GM19328 (cell line): ENCODE measurements at regions not wholly inside any gene's neighbourhood (a gene's known extent, or its start where the extent isn't known, plus 50 kb on each side); places are given as distances from the start of the nearest gene placed in this dataset.
"Not testable (repeated sequence)": the region's sequence is repeated elsewhere in the genome, so short reads cannot be mapped to it uniquely, and the experiment has no call there.

ENCODE experiments used
- ATAC-seq: cut with Tn5 transposase; IDR thresholded peaks from one replicate; pipeline ENCODE4 v1.9.1; 2021; ENCODE audit warnings: mild to moderate bottlenecking, moderate library complexity; ENCODE audit not compliant: unreplicated experiment

GRCh38 chr5:27463446-27464149 is 425.2 kb upstream of the CDH9 start:
- no peak for ATAC-seq

GRCh38 chr5:27462936-27463335 is 424.6 kb upstream of the CDH9 start:
- ATAC-seq: no peak

GRCh38 chr5:27458287-27458686 is 419.9 kb upstream of the CDH9 start:
- ATAC-seq: no peak

GRCh38 chr5:27451377-27451776 is 413.0 kb upstream of the CDH9 start:
- no peak for ATAC-seq

GRCh38 chr5:27450607-27451006 is 412.2 kb upstream of the CDH9 start:
- ATAC-seq: no peak

- not testable (repeated sequence) for ATAC-seq
Observed at GRCh38 chr5:27439383-27439782, 401.0 kb upstream of the CDH9 start.

- no peak for ATAC-seq
Observed at GRCh38 chr5:27437594-27438200, 399.3 kb upstream of the CDH9 start.

GRCh38 chr5:27434335-27434734 is 395.9 kb upstream of the CDH9 start:
- no peak for ATAC-seq

- no peak for ATAC-seq
Observed at GRCh38 chr5:27414099-27414498, 375.7 kb upstream of the CDH9 start.

- no peak for ATAC-seq
Observed at GRCh38 chr5:27412384-27412783, 374.0 kb upstream of the CDH9 start.

GRCh38 chr5:27406020-27406419 is 367.6 kb upstream of the CDH9 start:
- no peak for ATAC-seq

GRCh38 chr5:27403243-27403882 is 365.0 kb upstream of the CDH9 start:
- no peak for ATAC-seq

GRCh38 chr5:27402828-27403227 is 364.4 kb upstream of the CDH9 start:
- no peak for ATAC-seq

GRCh38 chr5:27396998-27397397 is 358.6 kb upstream of the CDH9 start:
- ATAC-seq: no peak

GRCh38 chr5:27392716-27393115 is 354.3 kb upstream of the CDH9 start:
- ATAC-seq: no peak

GRCh38 chr5:27389696-27390095 is 351.3 kb upstream of the CDH9 start:
- no peak for ATAC-seq

- ATAC-seq: no peak
Observed at GRCh38 chr5:27388755-27389154, 350.4 kb upstream of the CDH9 start.

- ATAC-seq: no peak
Observed at GRCh38 chr5:27387535-27388073, 349.2 kb upstream of the CDH9 start.

GRCh38 chr5:27381686-27382085 is 343.3 kb upstream of the CDH9 start:
- ATAC-seq: no peak

GRCh38 chr5:27377626-27378025 is 339.2 kb upstream of the CDH9 start:
- ATAC-seq: no peak

- no peak for ATAC-seq
Observed at GRCh38 chr5:27353970-27354369, 315.6 kb upstream of the CDH9 start.

- ATAC-seq: no peak
Observed at GRCh38 chr5:27353540-27353939, 315.2 kb upstream of the CDH9 start.
